Retinal pigment epithelial cell (primary cell): ENCODE measurements at regions not wholly inside any gene's neighbourhood (a gene's known extent, or its start where the extent isn't known, plus 50 kb on each side); places are given as distances from the start of the nearest gene placed in this dataset.

ENCODE experiments used
- DNase-seq: peaks from one replicate; pipeline ENCODE4 v3.0.0-alpha.2; 2010; ENCODE audit warnings: low read depth
- H3K4me3 ChIP-seq: 2 replicates; pipeline ENCODE4 v1.5.1; 2011; ENCODE audit warnings: mild to moderate bottlenecking, low read length, control low read depth, moderate library complexity
- TF ChIP-seq, protein P1 (sequence below): conservative IDR thresholded peaks from 2 replicates; pipeline ENCODE4 v1.5.1; 2011; ENCODE audit warnings: low read depth, low read length, control low read depth, inconsistent platforms

DNA sequence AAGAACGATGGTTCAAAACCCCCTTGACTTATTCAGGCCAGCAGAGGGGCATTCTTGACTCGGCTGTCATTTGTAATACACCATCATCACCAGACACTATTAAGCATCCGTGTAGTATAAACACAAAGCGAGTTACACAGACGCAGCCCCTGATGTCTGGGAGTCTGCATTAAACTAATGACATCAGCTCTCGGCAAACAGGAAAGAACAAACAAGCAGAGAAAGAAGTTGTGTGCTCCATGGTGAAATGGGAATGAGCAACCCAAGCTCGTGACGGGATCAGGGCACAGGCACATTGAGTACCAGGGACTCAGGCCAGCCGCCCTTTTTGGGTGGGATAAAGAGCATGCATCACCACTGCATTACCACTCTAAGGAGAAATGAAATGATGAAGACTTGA lies 460.1 kb downstream of the MED13L start:
- no peak overlapping the region for H3K4me3 ChIP-seq
- no peak for DNase-seq
- TF ChIP-seq, protein P1, sequence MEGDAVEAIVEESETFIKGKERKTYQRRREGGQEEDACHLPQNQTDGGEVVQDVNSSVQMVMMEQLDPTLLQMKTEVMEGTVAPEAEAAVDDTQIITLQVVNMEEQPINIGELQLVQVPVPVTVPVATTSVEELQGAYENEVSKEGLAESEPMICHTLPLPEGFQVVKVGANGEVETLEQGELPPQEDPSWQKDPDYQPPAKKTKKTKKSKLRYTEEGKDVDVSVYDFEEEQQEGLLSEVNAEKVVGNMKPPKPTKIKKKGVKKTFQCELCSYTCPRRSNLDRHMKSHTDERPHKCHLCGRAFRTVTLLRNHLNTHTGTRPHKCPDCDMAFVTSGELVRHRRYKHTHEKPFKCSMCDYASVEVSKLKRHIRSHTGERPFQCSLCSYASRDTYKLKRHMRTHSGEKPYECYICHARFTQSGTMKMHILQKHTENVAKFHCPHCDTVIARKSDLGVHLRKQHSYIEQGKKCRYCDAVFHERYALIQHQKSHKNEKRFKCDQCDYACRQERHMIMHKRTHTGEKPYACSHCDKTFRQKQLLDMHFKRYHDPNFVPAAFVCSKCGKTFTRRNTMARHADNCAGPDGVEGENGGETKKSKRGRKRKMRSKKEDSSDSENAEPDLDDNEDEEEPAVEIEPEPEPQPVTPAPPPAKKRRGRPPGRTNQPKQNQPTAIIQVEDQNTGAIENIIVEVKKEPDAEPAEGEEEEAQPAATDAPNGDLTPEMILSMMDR, result no peak

DNA sequence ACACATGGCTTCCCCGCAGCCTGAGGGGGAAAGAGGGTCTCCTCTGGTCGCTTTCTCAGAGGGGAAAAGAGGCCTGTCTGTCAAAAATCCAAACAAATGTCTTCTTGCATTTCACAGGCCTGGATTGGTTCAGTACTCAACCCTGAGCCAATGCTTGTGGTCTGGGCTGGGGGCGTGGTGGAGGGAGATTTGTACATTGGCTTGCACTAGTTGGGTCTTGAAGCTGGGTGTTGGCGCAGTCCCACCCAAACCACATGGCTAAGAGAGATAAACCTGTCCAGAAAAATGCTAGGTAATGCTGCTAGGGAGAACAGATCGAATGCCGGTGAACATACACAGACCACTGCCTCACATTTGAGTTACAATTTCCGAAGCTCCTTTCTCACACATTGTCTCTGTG lies 461.6 kb downstream of the MED13L start:
- H3K4me3 ChIP-seq, result no peak overlapping the region

DNA sequence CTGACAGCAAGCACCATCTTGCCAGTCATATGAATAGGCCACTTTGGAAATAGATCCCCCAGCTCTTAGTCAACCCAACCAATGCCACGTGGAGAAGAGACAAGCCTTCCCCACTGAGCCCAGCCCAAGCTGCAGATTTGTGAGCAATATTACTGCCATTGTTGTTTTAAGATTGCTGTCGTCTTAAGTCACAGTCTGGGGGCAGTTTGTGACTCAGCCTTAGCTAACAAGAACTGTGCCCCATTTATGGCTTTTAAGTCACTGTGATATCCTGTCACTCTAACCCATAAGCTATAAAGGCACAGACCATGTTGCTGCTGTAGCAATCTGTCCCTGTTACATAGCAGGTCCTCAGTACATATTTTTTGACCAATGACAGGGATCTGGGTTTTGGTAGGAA lies 464.2 kb downstream of the MED13L start:
- DNase-seq, result no peak
- TF ChIP-seq, protein P1, result no peak
- no peak overlapping the region for H3K4me3 ChIP-seq

More for the DNA sequence above, 461.6 kb downstream of the MED13L start:
- no peak for DNase-seq
- TF ChIP-seq, protein P1, result no peak

DNA sequence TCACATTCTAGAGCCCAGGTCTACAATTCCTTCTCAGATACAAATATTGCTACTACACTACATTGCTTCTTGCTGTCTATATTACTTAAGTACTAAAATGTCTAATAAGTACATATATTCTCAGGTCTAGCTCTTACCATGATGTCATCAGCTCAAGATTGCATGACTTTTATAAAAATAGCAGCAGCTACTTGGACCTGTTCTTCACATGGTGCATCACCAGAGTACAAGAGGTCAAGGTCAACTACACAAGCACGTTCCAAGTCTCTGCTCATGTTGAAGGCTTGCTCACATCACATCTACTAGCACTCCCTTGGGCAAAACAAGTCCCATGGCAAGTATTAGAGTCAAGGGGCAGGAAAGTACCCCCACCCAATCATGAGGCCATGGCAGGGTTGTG lies 465.6 kb downstream of the MED13L start:
- TF ChIP-seq, protein P1, result no peak
- no peak for DNase-seq

DNA sequence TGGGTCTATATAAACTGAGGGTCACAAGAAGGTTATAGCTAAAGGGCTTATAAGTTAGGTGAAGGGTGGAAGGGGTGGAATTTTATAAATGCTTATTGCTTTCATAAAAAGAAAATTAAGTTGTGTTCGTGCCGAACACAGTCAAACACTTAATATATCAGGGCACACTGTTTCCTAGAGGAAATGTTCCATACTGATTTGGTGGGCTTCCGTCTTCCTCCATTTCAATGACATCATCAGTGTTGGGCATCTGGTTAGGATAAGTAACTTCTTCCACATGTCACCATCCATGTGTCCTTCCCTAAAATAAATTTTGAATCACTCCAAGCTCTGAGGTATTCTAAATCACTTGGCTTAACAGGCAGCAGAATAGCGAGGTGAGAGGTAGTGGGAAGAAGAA lies 466.4 kb downstream of the MED13L start:
- no peak for DNase-seq
- TF ChIP-seq, protein P1, result no peak
- H3K4me3 ChIP-seq, result no peak overlapping the region

More for the DNA sequence above, 465.6 kb downstream of the MED13L start:
- H3K4me3 ChIP-seq, result no peak overlapping the region

DNA sequence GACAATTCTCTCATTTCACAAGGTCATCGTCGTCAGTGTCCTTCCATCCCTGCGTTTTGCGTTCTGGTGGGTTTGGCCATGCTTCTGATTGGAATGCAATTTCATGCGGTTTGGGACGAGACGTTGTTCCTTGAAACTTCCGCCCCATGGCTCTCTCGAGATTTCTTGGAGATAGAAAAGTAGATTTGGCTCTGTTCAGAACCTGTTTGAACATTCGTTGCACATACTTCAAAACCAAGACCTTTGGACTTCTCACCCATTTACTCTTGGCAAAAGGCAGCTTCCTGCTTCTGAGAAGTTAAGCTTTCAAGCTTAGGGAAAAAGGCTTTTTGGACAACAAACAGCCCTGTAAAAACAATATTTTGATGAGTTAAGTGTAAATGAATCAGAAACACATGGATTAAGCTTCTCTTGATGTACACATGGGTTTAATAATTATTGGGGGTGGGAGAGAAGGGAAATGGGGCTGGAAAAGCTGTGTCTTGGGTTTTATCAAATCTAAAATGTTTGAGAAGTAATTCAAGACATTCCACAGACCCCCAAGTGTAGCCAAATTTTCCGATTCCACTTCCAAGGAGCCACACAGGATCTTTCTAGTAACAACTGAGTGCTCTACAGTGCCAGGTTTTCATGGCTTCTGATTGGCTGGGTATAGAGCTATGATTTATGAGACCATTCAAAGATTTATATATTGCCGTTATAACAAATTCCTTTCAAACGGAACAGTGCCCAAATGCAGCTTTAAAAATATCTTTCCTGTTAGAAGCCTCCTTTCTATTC lies 467.2 kb downstream of the MED13L start:
- no peak overlapping the region for H3K4me3 ChIP-seq
- TF ChIP-seq, protein P1, result no peak
- no peak for DNase-seq

DNA sequence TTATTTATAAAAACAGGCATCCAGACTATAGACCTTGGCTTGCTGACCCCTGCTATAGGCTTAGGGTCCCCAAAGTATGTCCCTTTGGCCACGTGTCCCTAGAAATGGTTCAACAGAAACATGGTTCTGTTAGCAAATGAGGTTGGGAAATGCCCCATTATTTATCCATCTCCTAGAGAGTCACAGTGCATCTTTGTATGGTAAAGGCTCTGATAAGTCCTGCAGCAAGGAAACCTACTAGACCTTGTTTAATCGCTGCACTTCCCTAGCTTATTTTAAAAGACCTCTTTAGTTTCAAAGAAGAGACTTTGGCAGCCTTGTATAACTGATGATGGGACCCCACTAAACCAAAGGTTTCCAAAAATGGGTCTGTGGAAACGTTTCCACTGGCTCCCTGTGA lies 471.5 kb downstream of the MED13L start:
- TF ChIP-seq, protein P1, result no peak
- DNase-seq, result no peak
- no peak overlapping the region for H3K4me3 ChIP-seq
